ENCODE measurements at regions not wholly inside any gene's neighbourhood (a gene's known extent, or its start where the extent isn't known, plus 50 kb on each side); places are given as distances from the start of the nearest gene placed in this dataset.

DNA sequence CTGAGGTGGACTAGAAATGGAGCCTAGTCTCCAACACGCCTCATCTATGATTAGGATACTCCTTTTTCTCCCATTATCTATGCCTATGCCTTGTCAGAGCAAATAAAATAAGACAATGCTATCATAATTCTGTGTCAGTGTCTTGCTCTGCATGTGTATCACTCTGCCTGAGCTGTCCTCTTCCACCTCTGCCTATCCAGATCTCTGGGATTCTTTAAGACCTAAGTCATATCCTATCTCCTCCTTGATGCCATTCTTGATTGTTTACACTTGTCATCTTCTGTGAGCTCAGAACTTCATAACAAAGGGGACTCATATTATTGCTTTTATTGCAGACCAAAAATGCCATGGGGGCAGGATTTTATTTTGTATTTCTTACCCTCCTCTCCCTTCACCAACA, 351.2 kb upstream of the C9orf72 start:
- TF ChIP-seq, protein P1, sequence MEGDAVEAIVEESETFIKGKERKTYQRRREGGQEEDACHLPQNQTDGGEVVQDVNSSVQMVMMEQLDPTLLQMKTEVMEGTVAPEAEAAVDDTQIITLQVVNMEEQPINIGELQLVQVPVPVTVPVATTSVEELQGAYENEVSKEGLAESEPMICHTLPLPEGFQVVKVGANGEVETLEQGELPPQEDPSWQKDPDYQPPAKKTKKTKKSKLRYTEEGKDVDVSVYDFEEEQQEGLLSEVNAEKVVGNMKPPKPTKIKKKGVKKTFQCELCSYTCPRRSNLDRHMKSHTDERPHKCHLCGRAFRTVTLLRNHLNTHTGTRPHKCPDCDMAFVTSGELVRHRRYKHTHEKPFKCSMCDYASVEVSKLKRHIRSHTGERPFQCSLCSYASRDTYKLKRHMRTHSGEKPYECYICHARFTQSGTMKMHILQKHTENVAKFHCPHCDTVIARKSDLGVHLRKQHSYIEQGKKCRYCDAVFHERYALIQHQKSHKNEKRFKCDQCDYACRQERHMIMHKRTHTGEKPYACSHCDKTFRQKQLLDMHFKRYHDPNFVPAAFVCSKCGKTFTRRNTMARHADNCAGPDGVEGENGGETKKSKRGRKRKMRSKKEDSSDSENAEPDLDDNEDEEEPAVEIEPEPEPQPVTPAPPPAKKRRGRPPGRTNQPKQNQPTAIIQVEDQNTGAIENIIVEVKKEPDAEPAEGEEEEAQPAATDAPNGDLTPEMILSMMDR (IDR thresholded peaks at IDR 0.05; ENCODE audit: low read depth, low read length) = no peak
- DNase-seq (ENCODE audit: extremely low read depth, low read depth) = no peak

DNA sequence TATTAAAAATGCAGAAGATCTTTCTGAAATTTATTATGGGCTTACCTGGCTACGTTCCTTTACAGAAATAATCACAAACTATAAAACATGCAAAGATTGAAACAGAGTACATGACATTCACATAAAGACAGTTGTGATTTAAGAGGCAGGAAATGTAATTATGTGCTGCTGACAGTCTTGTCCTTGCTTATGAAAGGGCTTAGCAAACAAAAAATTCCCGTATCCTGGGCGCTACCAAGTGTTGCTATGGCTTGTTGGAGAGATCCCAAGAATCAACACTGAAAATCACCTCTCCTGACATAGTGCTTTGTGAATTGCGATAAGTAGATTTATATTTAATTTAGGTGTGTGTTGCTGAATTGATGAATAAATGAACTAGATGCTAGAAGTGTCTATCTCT, 352.5 kb upstream of the C9orf72 start:
- TF ChIP-seq, protein P1 (IDR thresholded peaks at IDR 0.05; ENCODE audit: low read depth, low read length) = no peak
- no peak for DNase-seq (ENCODE audit: extremely low read depth, low read depth)

GRCh38 chr9:27929841-27930240, 356.6 kb upstream of the C9orf72 start:
- TF ChIP-seq, protein P1 (IDR thresholded peaks at IDR 0.05; ENCODE audit: low read depth, low read length) = no peak
- no peak for DNase-seq (ENCODE audit: extremely low read depth, low read depth)

- TF ChIP-seq, protein P1 (IDR thresholded peaks at IDR 0.05; ENCODE audit: low read depth, low read length) = no peak
- no peak for DNase-seq (ENCODE audit: extremely low read depth, low read depth)
Observed at GRCh38 chr9:27933210-27934025, 360.1 kb upstream of the C9orf72 start.

DNA sequence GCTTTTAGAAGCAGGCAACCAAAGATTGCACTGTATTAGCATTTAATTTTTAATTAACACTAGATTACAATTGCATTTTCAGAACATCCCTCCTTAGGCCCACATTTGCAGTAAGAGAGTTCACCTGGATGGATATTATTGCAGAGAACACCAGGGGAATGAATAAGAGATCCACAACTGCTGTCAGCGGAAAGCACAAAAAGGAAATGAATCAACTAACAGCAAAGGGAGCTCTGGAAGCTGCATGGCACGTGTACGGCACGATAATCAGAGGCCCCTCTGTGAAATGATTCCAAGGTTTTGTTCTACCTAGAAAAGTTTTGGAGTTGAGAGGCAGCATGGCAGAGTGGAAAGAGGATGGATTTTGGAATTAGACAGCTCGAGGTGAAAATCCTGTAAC, 361.2 kb upstream of the C9orf72 start:
- DNase-seq (ENCODE audit: extremely low read depth, low read depth) = no peak

GRCh38 chr9:27939186-27939585, 365.9 kb upstream of the C9orf72 start:
- TF ChIP-seq, protein P1 (IDR thresholded peaks at IDR 0.05; ENCODE audit: low read depth, low read length) = no peak
- no peak for DNase-seq (ENCODE audit: extremely low read depth, low read depth)

More for the DNA sequence above, 361.2 kb upstream of the C9orf72 start:
- TF ChIP-seq, protein P1 (IDR thresholded peaks at IDR 0.05; ENCODE audit: low read depth, low read length) = no peak

GRCh38 chr9:27940535-27940934, 367.3 kb upstream of the C9orf72 start:
- TF ChIP-seq, protein P1 (IDR thresholded peaks at IDR 0.05; ENCODE audit: low read depth, low read length) = no peak
- DNase-seq (ENCODE audit: extremely low read depth, low read depth) = no peak

Measured in AG09319 (cell line).